AG09309 (cell line): ENCODE measurements at regions not wholly inside any gene's neighbourhood (a gene's known extent, or its start where the extent isn't known, plus 50 kb on each side); places are given as distances from the start of the nearest gene placed in this dataset.

Experiments
- DNase-seq: peaks from one replicate; pipeline ENCODE4 v3.0.0-alpha.2; 2010; ENCODE audit warnings: low read depth
- H3K4me3 ChIP-seq: 2 replicates; pipeline ENCODE4 v1.5.1; 2011; ENCODE audit warnings: mild to moderate bottlenecking, low read depth, low read length, moderate library complexity; ENCODE audit not compliant: control insufficient read depth
- TF ChIP-seq, protein P1 (sequence below): IDR thresholded peaks from 2 replicates; pipeline ENCODE4 v1.5.1; 2011; ENCODE audit warnings: mild to moderate bottlenecking, low read depth, low read length, inconsistent platforms; ENCODE audit not compliant: insufficient read depth, control insufficient read depth; ENCODE audit errors: missing control alignments

DNA sequence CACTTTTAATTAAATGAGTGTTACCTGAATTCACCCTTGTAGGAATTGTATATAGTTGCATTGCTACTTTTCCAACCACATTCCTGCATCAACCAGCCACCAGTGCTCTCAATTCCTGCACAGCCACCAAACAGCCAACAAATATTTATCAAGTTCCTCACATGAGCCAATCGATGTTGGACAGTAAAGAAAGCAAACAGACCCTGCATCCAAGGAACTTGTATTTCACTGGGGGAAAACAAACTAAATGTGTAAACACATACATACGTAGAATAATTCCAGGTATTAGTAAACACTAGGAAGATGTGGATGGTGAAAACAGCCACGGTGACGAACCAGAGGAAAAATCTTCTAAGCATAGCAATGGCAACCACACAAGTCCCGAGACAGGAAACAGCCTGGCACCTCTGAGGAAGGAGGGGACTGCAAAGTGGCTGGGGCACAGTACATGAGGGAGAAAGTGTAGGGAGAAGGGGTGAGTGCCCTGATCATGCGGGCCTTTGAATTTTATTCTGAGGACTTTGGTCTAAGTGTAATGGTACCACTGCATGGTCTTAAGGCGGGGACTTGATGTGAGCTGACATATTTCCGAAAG, 111.2 kb downstream of the XRCC2 start:
- TF ChIP-seq, protein P1, sequence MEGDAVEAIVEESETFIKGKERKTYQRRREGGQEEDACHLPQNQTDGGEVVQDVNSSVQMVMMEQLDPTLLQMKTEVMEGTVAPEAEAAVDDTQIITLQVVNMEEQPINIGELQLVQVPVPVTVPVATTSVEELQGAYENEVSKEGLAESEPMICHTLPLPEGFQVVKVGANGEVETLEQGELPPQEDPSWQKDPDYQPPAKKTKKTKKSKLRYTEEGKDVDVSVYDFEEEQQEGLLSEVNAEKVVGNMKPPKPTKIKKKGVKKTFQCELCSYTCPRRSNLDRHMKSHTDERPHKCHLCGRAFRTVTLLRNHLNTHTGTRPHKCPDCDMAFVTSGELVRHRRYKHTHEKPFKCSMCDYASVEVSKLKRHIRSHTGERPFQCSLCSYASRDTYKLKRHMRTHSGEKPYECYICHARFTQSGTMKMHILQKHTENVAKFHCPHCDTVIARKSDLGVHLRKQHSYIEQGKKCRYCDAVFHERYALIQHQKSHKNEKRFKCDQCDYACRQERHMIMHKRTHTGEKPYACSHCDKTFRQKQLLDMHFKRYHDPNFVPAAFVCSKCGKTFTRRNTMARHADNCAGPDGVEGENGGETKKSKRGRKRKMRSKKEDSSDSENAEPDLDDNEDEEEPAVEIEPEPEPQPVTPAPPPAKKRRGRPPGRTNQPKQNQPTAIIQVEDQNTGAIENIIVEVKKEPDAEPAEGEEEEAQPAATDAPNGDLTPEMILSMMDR: no peak
- H3K4me3 ChIP-seq: no peak overlapping the region
- DNase-seq: no peak

DNA sequence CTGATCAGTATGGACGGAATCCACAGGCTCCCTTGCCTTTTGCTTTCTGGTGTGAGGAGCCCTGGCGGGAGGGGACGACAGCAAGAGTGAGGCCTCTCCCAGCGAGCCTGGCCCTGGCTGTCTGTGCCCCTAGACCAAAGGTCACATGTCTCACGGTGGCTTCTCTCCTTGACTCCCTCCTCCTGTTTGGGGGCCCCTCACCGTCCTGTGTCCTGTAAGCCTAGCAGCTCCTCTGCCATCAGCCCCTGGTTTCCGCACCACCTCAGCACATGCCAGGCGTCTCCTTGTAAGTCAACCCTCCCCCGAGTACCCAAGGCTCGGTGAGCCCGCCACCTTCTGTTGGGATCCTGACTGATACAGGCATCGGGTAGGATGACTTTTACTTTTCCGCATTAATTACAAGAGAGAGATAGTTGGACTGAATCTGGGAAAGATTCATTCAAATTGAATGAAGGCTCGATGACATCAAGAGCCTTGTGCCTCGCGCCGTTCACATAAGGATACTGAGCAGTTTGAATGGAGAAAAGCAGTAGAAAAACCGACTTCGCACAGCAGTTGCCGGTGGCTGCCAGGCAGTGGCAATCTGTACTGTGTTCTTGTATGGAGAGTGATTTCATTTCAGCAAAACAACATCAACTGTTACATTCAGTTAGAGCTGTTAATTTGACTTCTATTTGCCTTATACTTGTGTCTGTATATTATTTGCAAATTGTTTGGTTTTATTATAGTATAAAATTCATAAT, 119.8 kb downstream of the XRCC2 start:
- TF ChIP-seq, protein P1: no peak
- no peak overlapping the region for H3K4me3 ChIP-seq
- no peak for DNase-seq

DNA sequence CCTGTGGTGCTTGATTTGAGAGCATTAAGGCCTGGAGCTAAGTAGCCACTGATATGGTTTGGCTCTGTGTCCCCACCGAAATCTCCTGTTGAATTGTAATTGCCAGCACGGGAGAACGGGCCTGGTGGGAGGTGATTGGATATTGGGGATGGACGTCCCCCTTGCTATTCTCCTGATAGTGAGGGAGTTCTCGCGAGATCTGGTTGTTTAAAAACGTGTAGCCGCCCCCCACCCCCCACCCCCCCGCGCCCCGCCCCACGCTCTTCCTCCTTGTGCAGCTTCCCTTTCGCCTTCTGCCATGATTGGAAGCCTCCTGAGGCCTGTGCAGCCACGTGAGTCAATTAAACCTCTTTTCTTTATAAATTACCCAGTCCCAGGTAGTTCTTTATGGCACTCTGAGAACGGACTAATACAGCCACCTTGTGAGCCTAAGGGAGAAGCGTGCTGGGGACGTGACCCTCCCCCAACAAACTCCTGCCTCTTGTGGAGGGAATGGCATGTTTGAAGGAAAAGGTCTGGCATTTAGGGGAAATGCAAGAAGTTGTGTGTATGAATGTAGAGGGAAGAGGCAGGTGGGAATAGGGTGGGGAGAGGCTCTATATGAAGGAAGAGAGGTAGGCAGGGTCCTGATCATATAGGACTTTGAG, 118.0 kb upstream of the KMT2C start:
- no peak for DNase-seq
- H3K4me3 ChIP-seq: no peak overlapping the region
- TF ChIP-seq, protein P1: no peak

DNA sequence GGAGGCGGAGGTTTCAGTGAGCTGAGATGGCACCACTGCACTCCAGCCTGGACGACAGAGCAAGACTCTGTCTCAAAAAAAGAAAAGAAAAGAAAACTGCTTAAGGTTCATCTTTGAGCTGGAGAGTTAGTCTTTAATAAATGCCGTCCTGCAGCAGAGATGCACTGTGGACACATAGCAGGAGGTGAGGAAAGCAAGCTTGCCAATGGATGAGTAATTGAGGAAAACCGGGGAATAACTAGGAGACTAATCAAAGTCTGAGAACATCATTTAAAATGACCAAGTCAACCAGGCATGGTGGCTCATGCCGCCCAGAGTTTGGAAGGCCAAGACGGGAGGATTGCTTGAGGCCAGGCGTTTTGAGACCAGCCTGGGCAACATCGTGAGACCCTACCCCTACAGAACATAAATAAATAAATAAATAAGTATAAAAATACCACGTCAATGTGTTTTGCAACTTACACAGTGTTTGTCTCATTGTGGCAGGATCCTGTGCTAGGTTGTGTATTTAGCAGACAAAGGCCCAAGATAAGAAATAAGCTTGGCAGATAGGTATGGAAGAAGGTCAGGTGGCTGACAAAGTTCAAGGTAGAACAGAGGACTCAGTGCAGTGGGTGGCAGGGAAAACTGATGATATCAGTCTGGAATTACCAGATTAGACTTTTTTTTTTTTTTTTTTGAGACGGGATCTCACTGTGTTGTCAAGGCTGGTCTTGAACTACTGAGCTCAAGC, 115.7 kb upstream of the KMT2C start:
- TF ChIP-seq, protein P1: no peak
- DNase-seq: no peak
- H3K4me3 ChIP-seq: no peak overlapping the region

DNA sequence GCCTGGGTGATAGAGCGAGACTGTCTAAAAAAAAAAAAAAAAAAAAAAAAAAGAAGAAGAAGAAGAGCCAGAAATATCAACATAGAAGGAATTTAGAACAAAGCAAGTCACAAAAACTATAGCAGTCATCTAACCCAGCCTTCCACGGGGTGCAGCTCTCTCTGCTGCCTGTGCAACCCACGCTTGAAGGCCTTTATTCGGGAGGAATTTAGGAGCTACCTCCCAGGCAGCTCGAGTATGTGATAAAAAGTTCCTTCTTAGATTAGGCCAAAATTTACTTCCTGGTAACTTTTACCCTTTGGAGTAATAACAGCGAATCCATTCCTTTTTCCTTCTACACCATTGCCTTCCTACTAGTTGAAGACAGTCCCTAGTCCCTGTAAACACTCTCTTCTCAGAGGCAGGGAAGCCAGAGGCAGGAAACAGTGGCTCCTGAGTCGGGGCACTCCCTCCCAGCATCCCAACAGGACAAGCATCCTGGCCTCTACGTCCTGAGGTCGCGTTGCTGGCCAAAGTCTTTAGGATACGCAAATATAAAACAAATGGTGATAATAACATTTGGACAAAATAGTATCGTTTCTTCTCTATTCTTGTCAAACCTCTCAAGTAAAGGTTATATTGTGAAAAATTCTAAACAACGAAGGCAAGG, 109.3 kb upstream of the KMT2C start:
- H3K4me3 ChIP-seq: no peak overlapping the region
- TF ChIP-seq, protein P1: no peak
- DNase-seq: no peak

- no peak for DNase-seq
- TF ChIP-seq, protein P1: no peak
- no peak overlapping the region for H3K4me3 ChIP-seq
These were observed 108.7 kb upstream of the KMT2C start for GRCh38 chr7:152544481-152544927.
